H1 (cell line): ENCODE measurements at regions not wholly inside any gene's neighbourhood (a gene's known extent, or its start where the extent isn't known, plus 50 kb on each side); places are given as distances from the start of the nearest gene placed in this dataset.

ENCODE experiments used
- CTCF ChIA-PET: fragments of 300-600 bp; sonication (Branson Sonifier 250); formaldehyde crosslinking; loops from one replicate; lab custom pipeline; 2021; ENCODE audit not compliant: partially characterized antibody; lab: Charles Lee
- POLR2A ChIA-PET: fragments of 300-600 bp; sonication (Branson Sonifier 250); formaldehyde crosslinking; loops from one replicate; lab custom pipeline; 2021; ENCODE audit warnings: inconsistent platforms; ENCODE audit not compliant: partially characterized antibody; lab: Charles Lee
- DNase-seq, 2 experiments: peaks; one replicate each; pipeline versions ENCODE4 v3.0.0 to v3.0.0-alpha.2; 2010 to 2022; ENCODE audit warnings: low spot score in 2 of 2, low read depth in 1 of 2, mixed read lengths in 1 of 2
- FAIRE-seq: peaks from 2 replicates; lab custom pipeline; 2011; peaks lifted over from hg19 to GRCh38; lab: Jason Lieb, UNC
- H2AFZ ChIP-seq: 2 replicates; pipeline ENCODE4 v1.8.1; 2012; ENCODE audit warnings: low read length, inconsistent platforms
- H2AK5ac ChIP-seq: 2 replicates; pipeline ENCODE4 v1.6.1; 2013; ENCODE audit warnings: low read depth, low read length
- H2BK120ac ChIP-seq: replicated peaks from 2 replicates; pipeline ENCODE3; 2013; ENCODE audit warnings: low read depth, low read length, inconsistent platforms
- H2BK12ac ChIP-seq: 2 replicates; pipeline ENCODE4 v1.6.1; 2013; ENCODE audit warnings: low read depth, low read length
- H2BK15ac ChIP-seq: 2 replicates; pipeline ENCODE4 v1.6.1; 2013; ENCODE audit warnings: low read length
- H2BK20ac ChIP-seq: 2 replicates; pipeline ENCODE4 v1.6.1; 2013; ENCODE audit warnings: low read length
- H2BK5ac ChIP-seq: 2 replicates; pipeline ENCODE4 v1.6.1; 2013; ENCODE audit warnings: low read depth, low read length
- H3K14ac ChIP-seq: 2 replicates; pipeline ENCODE4 v1.6.1; 2013; ENCODE audit warnings: inconsistent platforms; ENCODE audit not compliant: insufficient read length
- H3K18ac ChIP-seq: 2 replicates; pipeline ENCODE4 v1.6.1; 2013; ENCODE audit warnings: low read length; ENCODE audit errors: extremely low read depth
- H3K23ac ChIP-seq: 2 replicates; pipeline ENCODE4 v1.6.1; 2013; ENCODE audit warnings: inconsistent platforms; ENCODE audit not compliant: insufficient read length
- H3K23me2 ChIP-seq: 2 replicates; pipeline ENCODE4 v1.6.1; 2013; ENCODE audit warnings: low read depth, low read length
- H3K27ac ChIP-seq: 2 replicates; pipeline ENCODE4 v1.6.1; 2011; ENCODE audit warnings: low read depth, low read length, inconsistent platforms
- H3K27me3 ChIP-seq, 4 experiments: replicated peaks in 1 of 4; 1 replicate in 1 of 4; 2 replicates in 3 of 4; pipeline versions ENCODE4 v1.6.1 to v1.8.1; 2011 to 2013; ENCODE audit warnings: low read length in 3 of 4, mild to moderate bottlenecking in 3 of 4, inconsistent platforms in 2 of 4, mixed read lengths in 2 of 4, moderate library complexity in 1 of 4; ENCODE audit not compliant: control insufficient read depth in 3 of 4, insufficient read depth in 3 of 4; ENCODE audit errors: extremely low read depth in 1 of 4
- H3K36me3 ChIP-seq, 4 experiments: 2 replicates each; pipeline versions ENCODE4 v1.6.1 to v1.8.1; 2011 to 2013; ENCODE audit warnings: mild to moderate bottlenecking in 4 of 4, low read length in 3 of 4, moderate library complexity in 2 of 4, control low read depth in 1 of 4, inconsistent platforms in 1 of 4; ENCODE audit not compliant: insufficient read depth in 4 of 4, control insufficient read depth in 2 of 4
- H3K4ac ChIP-seq: replicated peaks from 2 replicates; pipeline ENCODE3; 2013; ENCODE audit warnings: low read length, low read depth, mixed read lengths, inconsistent platforms; ENCODE audit not compliant: insufficient read length
- H3K4me1 ChIP-seq, 4 experiments: replicated peaks in 1 of 4; 1 replicate in 1 of 4; 2 replicates in 3 of 4; pipeline versions ENCODE4 v1.6.1 to v1.8.1; 2011 to 2013; ENCODE audit warnings: low read length in 3 of 4, inconsistent platforms in 2 of 4, mixed read lengths in 1 of 4; ENCODE audit not compliant: insufficient read depth in 4 of 4, control insufficient read depth in 3 of 4
- H3K4me2 ChIP-seq, 2 experiments: 2 replicates each; pipeline versions ENCODE4 v1.6.1 to v1.8.1; 2011 to 2013; ENCODE audit warnings: low read depth in 2 of 2, low read length in 2 of 2, control low read depth in 1 of 2, inconsistent platforms in 1 of 2, mild to moderate bottlenecking in 1 of 2; ENCODE audit not compliant: insufficient read depth in 1 of 2
- H3K4me3 ChIP-seq, 4 experiments: fragments of 200-600, 300-600 bp in 1 of 4; sonication (generic), shearing (Covaris generic), sonication (Bioruptor Twin) in 1 of 4; 2 replicates each; pipeline versions ENCODE4 v1.5.1 to v1.8.1; 2011 to 2016; ENCODE audit warnings: low read length in 4 of 4, low read depth in 3 of 4, control low read depth in 2 of 4, inconsistent platforms in 2 of 4, mild to moderate bottlenecking in 2 of 4, mixed read lengths in 1 of 4, moderate library complexity in 1 of 4; ENCODE audit not compliant: insufficient read depth in 2 of 4; ENCODE audit errors: extremely low read depth in 1 of 4
- H3K56ac ChIP-seq: replicated peaks from 2 replicates; pipeline ENCODE3; 2013; ENCODE audit warnings: low read depth, mild to moderate bottlenecking, mixed read lengths, low read length, inconsistent platforms; ENCODE audit not compliant: insufficient read length
- H3K79me1 ChIP-seq: 2 replicates; pipeline ENCODE4 v1.6.1; 2013; ENCODE audit warnings: low read depth, low read length, control low read depth
- H3K79me2 ChIP-seq, 2 experiments: 2 replicates each; pipeline versions ENCODE4 v1.6.1 to v1.8.1; 2012 to 2013; ENCODE audit warnings: low read length in 2 of 2, mild to moderate bottlenecking in 2 of 2, inconsistent platforms in 1 of 2; ENCODE audit not compliant: insufficient read depth in 2 of 2, control insufficient read depth in 1 of 2
- H3K9ac ChIP-seq, 4 experiments: replicated peaks in 1 of 4; 1 replicate in 1 of 4; 2 replicates in 3 of 4; pipeline versions ENCODE4 v1.6.1 to v1.8.1; 2011 to 2013; ENCODE audit warnings: low read depth in 3 of 4, low read length in 3 of 4, control low read depth in 2 of 4, mild to moderate bottlenecking in 2 of 4, moderate library complexity in 2 of 4, inconsistent platforms in 1 of 4; ENCODE audit errors: extremely low read depth in 1 of 4
- H3K9me3 ChIP-seq, 2 experiments: 2 replicates each; pipeline versions ENCODE4 v1.6.1 to v1.8.1; 2012 to 2013; ENCODE audit warnings: mild to moderate bottlenecking in 2 of 2, moderate library complexity in 2 of 2, control low read depth in 1 of 2, inconsistent platforms in 1 of 2, low read depth in 1 of 2, low read length in 1 of 2, mixed read lengths in 1 of 2; ENCODE audit not compliant: insufficient read depth in 2 of 2
- H4K20me1 ChIP-seq, 2 experiments: replicated peaks in 1 of 2; 2 replicates each; pipeline versions ENCODE3 to v1.8.1; 2011 to 2013; ENCODE audit warnings: inconsistent platforms in 2 of 2, low read length in 2 of 2, mild to moderate bottlenecking in 1 of 2; ENCODE audit not compliant: insufficient read depth in 2 of 2, control insufficient read depth in 1 of 2
- H4K5ac ChIP-seq: 2 replicates; pipeline ENCODE4 v1.6.1; 2013; ENCODE audit warnings: low read length, low read depth, mixed read lengths, inconsistent platforms; ENCODE audit not compliant: insufficient read length
- H4K8ac ChIP-seq: 2 replicates; pipeline ENCODE4 v1.8.0; 2013; ENCODE audit warnings: mild to moderate bottlenecking, moderate library complexity, low read length, inconsistent platforms; ENCODE audit not compliant: insufficient read depth; ENCODE audit errors: extremely low read depth
- H4K91ac ChIP-seq: replicated peaks from 2 replicates; pipeline ENCODE3; 2013; ENCODE audit warnings: low read length, mixed read lengths, inconsistent platforms; ENCODE audit not compliant: insufficient read length
- CEBPB ChIP-seq: IDR thresholded peaks from 2 replicates; pipeline ENCODE4 v1.6.1; 2012; ENCODE audit warnings: low read depth, low read length
- EP300 ChIP-seq, 2 experiments: IDR thresholded peaks; 1 replicate in 1 of 2; 2 replicates in 1 of 2; pipeline ENCODE4 v1.6.1; 2011 to 2012; ENCODE audit warnings: low read depth in 2 of 2, low read length in 2 of 2, mild to moderate bottlenecking in 2 of 2, borderline replicate concordance in 1 of 2, inconsistent platforms in 1 of 2, moderate library complexity in 1 of 2
- FOSL1 ChIP-seq: IDR thresholded peaks from 2 replicates; pipeline ENCODE4 v1.6.1; 2011; ENCODE audit warnings: mild to moderate bottlenecking, low read depth, low read length, moderate library complexity; ENCODE audit not compliant: insufficient read depth
- HDAC6 ChIP-seq: IDR thresholded peaks from one replicate; pipeline ENCODE4 v1.7.1; 2012; ENCODE audit warnings: low read depth, mild to moderate bottlenecking, inconsistent platforms, low read length, moderate library complexity
- JUN ChIP-seq: IDR thresholded peaks from 2 replicates; pipeline ENCODE4 v1.6.1; 2011; ENCODE audit warnings: low read depth, mild to moderate bottlenecking, improper control_type of control experiment, low read length
- KDM5A ChIP-seq: fragments of 200-600 bp; IDR thresholded peaks from 2 replicates; pipeline ENCODE4 v1.7.1; 2012; ENCODE audit warnings: mild to moderate bottlenecking, low read length, inconsistent platforms, mixed read lengths
- POLR2A ChIP-seq, 2 experiments: IDR thresholded peaks; 1 replicate in 1 of 2; 2 replicates in 1 of 2; pipeline ENCODE4 v1.6.1; 2011; ENCODE audit warnings: low read depth in 2 of 2, low read length in 2 of 2, mild to moderate bottlenecking in 2 of 2; ENCODE audit errors: control extremely low read depth in 1 of 2
- RAD21 ChIP-seq, 2 experiments: IDR thresholded peaks in 1 of 2; conservative IDR thresholded peaks in 1 of 2; 2 replicates each; pipeline ENCODE4 v1.6.1; 2011; ENCODE audit warnings: low read depth in 2 of 2, low read length in 2 of 2, improper control_type of control experiment in 1 of 2, inconsistent platforms in 1 of 2, mild to moderate bottlenecking in 1 of 2, moderate library complexity in 1 of 2
- SAP30 ChIP-seq: fragments of 300-600 bp; sonication (generic); IDR thresholded peaks from 2 replicates; pipeline ENCODE4 v1.7.1; 2012; ENCODE audit warnings: low read length, moderate library complexity, mild to moderate bottlenecking, inconsistent platforms; ENCODE audit not compliant: insufficient read depth, insufficient replicate concordance
- SIX5 ChIP-seq: IDR thresholded peaks from 2 replicates; pipeline ENCODE4 v1.6.1; 2011; ENCODE audit warnings: mild to moderate bottlenecking, low read depth, low read length
- SUZ12 ChIP-seq: fragments of 200-600 bp; sonication (generic); IDR thresholded peaks from 2 replicates; pipeline ENCODE4 v1.6.1; 2012; ENCODE audit warnings: mild to moderate bottlenecking, inconsistent platforms, low read length, moderate library complexity, mixed read lengths
- TAF1 ChIP-seq: IDR thresholded peaks from 2 replicates; pipeline ENCODE4 v1.6.1; 2011; ENCODE audit warnings: mild to moderate bottlenecking, low read depth, low read length
- TBP ChIP-seq: IDR thresholded peaks from 2 replicates; pipeline ENCODE4 v1.6.1; 2011; ENCODE audit warnings: low read depth, low read length, improper control_type of control experiment
- YY1 ChIP-seq: IDR thresholded peaks from 2 replicates; pipeline ENCODE4 v1.6.1; 2011; ENCODE audit warnings: low read depth, mild to moderate bottlenecking, low read length
- TF ChIP-seq, protein P1 (sequence below): IDR thresholded peaks from 2 replicates; pipeline ENCODE4 v1.6.1; 2012; ENCODE audit warnings: inconsistent platforms

- H3K23ac ChIP-seq: no peak overlapping the region
- no peak for DNase-seq
- TF ChIP-seq SAP30 (no peak), POLR2A (IDR thresholded peaks at IDR 0.05; ENCODE audit: control extremely low read depth in 1 of 2, low read depth in 2 of 2, low read length in 2 of 2) (no peak), JUN (no peak), EP300 (IDR thresholded peaks at IDR 0.05; ENCODE audit: borderline replicate concordance in 1 of 2, low read depth in 2 of 2, low read length in 2 of 2) (no peak), RAD21 (IDR thresholded peaks at IDR 0.05 in 1 of 2, conservative IDR thresholded peaks at IDR 0.05 in 1 of 2; ENCODE audit: low read depth in 2 of 2, low read length in 2 of 2) (no peak), SIX5 (no peak), FOSL1 (no peak), KDM5A (no peak), HDAC6 (no peak), SUZ12 (no peak), CEBPB (no peak), TBP (no peak), TAF1 (no peak), YY1 (no peak)
- TF ChIP-seq, protein P1, sequence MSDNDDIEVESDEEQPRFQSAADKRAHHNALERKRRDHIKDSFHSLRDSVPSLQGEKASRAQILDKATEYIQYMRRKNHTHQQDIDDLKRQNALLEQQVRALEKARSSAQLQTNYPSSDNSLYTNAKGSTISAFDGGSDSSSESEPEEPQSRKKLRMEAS: no peak
- TF ChIP-seq, all 59 proteins: peak for 0
- ChIA-PET POLR2A (no interaction called here), CTCF (no interaction called here)
- Histone ChIP-seq H2BK20ac (no peak overlapping the region), H3K9me3 (no peaks in the 10 kb centered on the region), H3K18ac (no peak overlapping the region), H4K20me1 (no peaks in the 10 kb centered on the region), H3K79me2 (no peaks in the 10 kb centered on the region), H3K27ac (no peak overlapping the region), H3K36me3 (no peaks in the 10 kb centered on the region), H3K4me2 (no peak overlapping the region), H4K91ac (no peak overlapping the region), H4K8ac (no peak overlapping the region), H3K56ac (no peak overlapping the region), H3K23me2 (no peaks in the 10 kb centered on the region), H3K4ac (no peak overlapping the region), H3K9ac (no peak overlapping the region), H2BK5ac (no peak overlapping the region), H4K5ac (no peak overlapping the region), H3K4me3 (no peak overlapping the region), H3K4me1 (no peaks in the 10 kb centered on the region), H3K14ac (no peak overlapping the region), H2BK12ac (no peak overlapping the region), H2BK15ac (no peak overlapping the region), H2BK120ac (no peak overlapping the region), H2AK5ac (no peak overlapping the region), H3K79me1 (no peaks in the 10 kb centered on the region), H2AFZ (no peak overlapping the region), H3K27me3 (no peaks in the 10 kb centered on the region)
- FAIRE-seq: no peak
Measured at GRCh38 chr5:159700016-159700415, 216.3 kb upstream of the ADRA1B start.
